Natural killer cell (primary cell): ENCODE measurements at regions not wholly inside any gene's neighbourhood (a gene's known extent, or its start where the extent isn't known, plus 50 kb on each side); places are given as distances from the start of the nearest gene placed in this dataset.

Experiments
- ATAC-seq, 3 donors: fragments of 150-1000 bp in 2 of 3; fragments of 200-7000 bp in 1 of 3; cut with Tn5 transposase; 1 replicate in 1 of 3; 2 replicates in 2 of 3; pipeline ENCODE4 v1.10.0; 2021; ENCODE audit warnings: mild to moderate bottlenecking in 2 of 3, moderate library complexity in 2 of 3
- DNase-seq, 2 donors: peaks; one replicate each; pipeline versions ENCODE4 v3.0.0 to v3.0.0-alpha.2; 2013 to 2021; ENCODE audit warnings: mixed read lengths in 1 of 2
- H3K27ac ChIP-seq: one replicate; pipeline ENCODE4 v1.5.1; 2013; ENCODE audit warnings: mild to moderate bottlenecking, low read length
- H3K27me3 ChIP-seq: one replicate; pipeline ENCODE4 v1.6.1; 2013; ENCODE audit warnings: low read length; ENCODE audit not compliant: control insufficient read depth, insufficient read depth
- H3K36me3 ChIP-seq: one replicate; pipeline ENCODE4 v1.6.1; 2013; ENCODE audit warnings: low read length; ENCODE audit not compliant: control insufficient read depth, insufficient read depth
- H3K4me1 ChIP-seq: one replicate; pipeline ENCODE4 v1.6.1; 2013; ENCODE audit warnings: low read length; ENCODE audit not compliant: control insufficient read depth, insufficient read depth
- H3K4me3 ChIP-seq: one replicate; pipeline ENCODE4 v1.5.1; 2013; ENCODE audit warnings: low read length
- H3K9me3 ChIP-seq: one replicate; pipeline ENCODE4 v1.6.1; 2013; ENCODE audit warnings: low read length; ENCODE audit not compliant: control insufficient read depth, insufficient read depth
- H3K27ac Mint-ChIP-seq, 2 donors: one replicate each; pipeline ENCODE4 v1.8.0; 2022; ENCODE audit warnings: mild to moderate bottlenecking in 2 of 2, mixed read lengths in 2 of 2, moderate library complexity in 1 of 2
- H3K27me3 Mint-ChIP-seq, 2 donors: one replicate each; pipeline ENCODE4 v1.8.0; 2022; ENCODE audit warnings: low read depth in 2 of 2, mixed read lengths in 2 of 2
- H3K36me3 Mint-ChIP-seq: one replicate; pipeline ENCODE4 v1.8.0; 2022; ENCODE audit warnings: mixed read lengths
- H3K4me1 Mint-ChIP-seq, 2 donors: one replicate each; pipeline ENCODE4 v1.8.0; 2022; ENCODE audit warnings: mixed read lengths in 2 of 2
- H3K4me3 Mint-ChIP-seq: one replicate; pipeline ENCODE4 v1.8.0; 2022; ENCODE audit warnings: mild to moderate bottlenecking, moderate library complexity, mixed read lengths
- H3K9me3 Mint-ChIP-seq, 2 donors: one replicate each; pipeline ENCODE4 v1.8.0; 2022; ENCODE audit warnings: mixed read lengths in 2 of 2
- WGBS: methylation state at CpG from one replicate; pipeline ENCODE4 v1.1.7; 2013; ENCODE audit warnings: missing lambda C conversion rate; ENCODE audit not compliant: insufficient coverage; 5-methylcytosine and 5-hydroxymethylcytosine counted together
- intact Hi-C: fragments of 100-400 bp; cut with micrococcal nuclease; formaldehyde crosslinking; loops from one replicate; pipeline ENCODE4 v1.14.2; 2022
- TF ChIP-seq, protein P1 (sequence below): fragments of 200-600 bp; IDR thresholded peaks from one replicate; pipeline ENCODE4 v1.8.0; 2022; ENCODE audit warnings: antibody characterized with exemption

DNA sequence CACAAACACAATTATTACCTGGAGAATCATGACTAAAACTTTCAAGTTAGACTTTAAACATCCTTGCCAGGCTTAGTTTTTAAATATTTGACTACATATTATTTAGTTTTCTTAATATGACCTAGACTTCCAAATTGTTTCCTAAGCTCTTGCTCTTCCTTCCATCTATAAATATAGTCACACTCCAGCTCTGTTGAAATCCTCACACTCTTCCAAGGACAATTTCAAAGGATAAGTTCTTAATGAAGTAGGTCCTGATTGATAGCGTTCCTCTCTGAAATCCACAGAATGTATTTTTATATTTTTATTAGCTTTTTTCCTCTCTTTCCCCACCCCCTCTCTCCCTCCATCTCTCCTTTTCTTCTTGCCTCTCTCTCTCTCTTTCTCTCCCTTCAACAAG, 1074.1 kb upstream of the PCDH20 start:
- no peak overlapping the region for H3K27ac ChIP-seq
- DNase-seq (no peak), ATAC-seq (no peak)
- TF ChIP-seq, protein P1, sequence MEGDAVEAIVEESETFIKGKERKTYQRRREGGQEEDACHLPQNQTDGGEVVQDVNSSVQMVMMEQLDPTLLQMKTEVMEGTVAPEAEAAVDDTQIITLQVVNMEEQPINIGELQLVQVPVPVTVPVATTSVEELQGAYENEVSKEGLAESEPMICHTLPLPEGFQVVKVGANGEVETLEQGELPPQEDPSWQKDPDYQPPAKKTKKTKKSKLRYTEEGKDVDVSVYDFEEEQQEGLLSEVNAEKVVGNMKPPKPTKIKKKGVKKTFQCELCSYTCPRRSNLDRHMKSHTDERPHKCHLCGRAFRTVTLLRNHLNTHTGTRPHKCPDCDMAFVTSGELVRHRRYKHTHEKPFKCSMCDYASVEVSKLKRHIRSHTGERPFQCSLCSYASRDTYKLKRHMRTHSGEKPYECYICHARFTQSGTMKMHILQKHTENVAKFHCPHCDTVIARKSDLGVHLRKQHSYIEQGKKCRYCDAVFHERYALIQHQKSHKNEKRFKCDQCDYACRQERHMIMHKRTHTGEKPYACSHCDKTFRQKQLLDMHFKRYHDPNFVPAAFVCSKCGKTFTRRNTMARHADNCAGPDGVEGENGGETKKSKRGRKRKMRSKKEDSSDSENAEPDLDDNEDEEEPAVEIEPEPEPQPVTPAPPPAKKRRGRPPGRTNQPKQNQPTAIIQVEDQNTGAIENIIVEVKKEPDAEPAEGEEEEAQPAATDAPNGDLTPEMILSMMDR, result no peak
- Mint-ChIP-seq H3K27me3 (no peaks in the 10 kb centered on the region), H3K27ac (no peak overlapping the region), H3K4me3 (no peak overlapping the region), H3K36me3 (no peaks in the 10 kb centered on the region), H3K4me1 (no peaks in the 10 kb centered on the region), H3K9me3 (peaks cover 7 to 12% of the 10 kb centered on the region in 2 donors)
- no peaks in the 10 kb centered on the region for H3K4me1 ChIP-seq
- WGBS, result no CpG with 5 or more reads among the region's 1 CpG
- H3K4me3 ChIP-seq, result no peak overlapping the region
- no peaks in the 10 kb centered on the region for H3K36me3 ChIP-seq
- peaks cover 1% of the 10 kb centered on the region for H3K9me3 ChIP-seq
- intact Hi-C loops, result no loop called here
- no peaks in the 10 kb centered on the region for H3K27me3 ChIP-seq

DNA sequence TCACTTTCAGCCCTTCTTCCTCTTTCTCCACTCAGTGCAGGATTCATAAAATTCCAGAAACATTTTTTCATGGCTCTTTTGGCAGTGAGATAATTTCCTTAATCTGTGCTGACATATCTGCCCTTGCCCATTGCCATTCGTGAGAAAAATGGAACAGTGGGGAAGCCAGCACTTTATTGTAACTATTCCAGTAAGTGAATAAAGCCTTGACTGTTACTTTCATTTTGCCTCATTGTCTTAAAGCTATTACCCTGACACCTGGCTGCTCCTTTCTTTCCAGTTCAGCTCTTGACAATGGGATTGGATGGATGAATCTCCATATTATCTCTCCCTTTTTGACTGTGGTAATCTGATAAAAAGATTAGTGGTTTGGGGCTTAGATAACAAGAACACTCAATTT, 1068.1 kb upstream of the PCDH20 start:
- no peaks in the 10 kb centered on the region for H3K4me1 Mint-ChIP-seq
- no peak overlapping the region for H3K4me3 ChIP-seq
- no peaks in the 10 kb centered on the region for H3K36me3 Mint-ChIP-seq
- no peak overlapping the region for H3K27ac Mint-ChIP-seq
- ATAC-seq (no peak), DNase-seq (no peak)
- no peaks in the 10 kb centered on the region for H3K27me3 ChIP-seq
- H3K4me1 ChIP-seq, result no peaks in the 10 kb centered on the region
- WGBS, result 75% methylated on average over 1 of the region's 1 CpG
- intact Hi-C loops, result no loop called here
- H3K9me3 ChIP-seq, result peaks cover 4% of the 10 kb centered on the region
- H3K36me3 ChIP-seq, result no peaks in the 10 kb centered on the region
- no peaks in the 10 kb centered on the region for H3K27me3 Mint-ChIP-seq
- TF ChIP-seq, protein P1, result no peak
- H3K9me3 Mint-ChIP-seq, result peaks cover 7 to 10% of the 10 kb centered on the region in 2 donors
- H3K4me3 Mint-ChIP-seq, result no peak overlapping the region
- no peak overlapping the region for H3K27ac ChIP-seq

DNA sequence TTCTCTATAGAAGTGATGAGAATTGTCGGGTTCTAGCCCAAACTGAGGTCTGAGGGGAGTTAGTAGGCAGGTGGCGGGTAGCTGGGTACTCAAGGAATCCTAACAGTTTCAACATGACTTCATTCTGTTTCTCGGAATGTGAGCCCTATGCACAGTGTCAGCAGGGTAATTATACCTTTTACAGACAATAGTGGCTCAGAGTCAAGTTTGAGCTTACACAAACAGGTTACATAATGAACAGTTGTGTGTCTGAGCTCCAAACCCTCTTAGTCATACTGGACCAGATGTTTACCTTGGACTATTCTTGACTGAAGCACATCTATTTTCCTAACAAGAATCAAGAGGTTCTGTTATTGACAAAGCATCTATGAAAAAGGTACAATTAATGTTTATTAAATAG, 1066.7 kb upstream of the PCDH20 start:
- no peaks in the 10 kb centered on the region for H3K27me3 Mint-ChIP-seq
- TF ChIP-seq, protein P1, result no peak
- H3K27me3 ChIP-seq, result no peaks in the 10 kb centered on the region
- ATAC-seq (no peak), DNase-seq (no peak)
- H3K27ac ChIP-seq, result no peak overlapping the region
- H3K4me3 Mint-ChIP-seq, result no peak overlapping the region
- intact Hi-C loops, result no loop called here
- WGBS, result 84% methylated on average over 3 of the region's 3 CpGs
- H3K36me3 Mint-ChIP-seq, result no peaks in the 10 kb centered on the region
- H3K4me1 ChIP-seq, result no peaks in the 10 kb centered on the region
- no peaks in the 10 kb centered on the region for H3K36me3 ChIP-seq
- no peak overlapping the region for H3K4me3 ChIP-seq
- H3K4me1 Mint-ChIP-seq, result no peaks in the 10 kb centered on the region
- H3K27ac Mint-ChIP-seq, result no peak overlapping the region
- peaks cover 7 to 10% of the 10 kb centered on the region in 2 donors for H3K9me3 Mint-ChIP-seq
- H3K9me3 ChIP-seq, result peaks cover 4% of the 10 kb centered on the region

DNA sequence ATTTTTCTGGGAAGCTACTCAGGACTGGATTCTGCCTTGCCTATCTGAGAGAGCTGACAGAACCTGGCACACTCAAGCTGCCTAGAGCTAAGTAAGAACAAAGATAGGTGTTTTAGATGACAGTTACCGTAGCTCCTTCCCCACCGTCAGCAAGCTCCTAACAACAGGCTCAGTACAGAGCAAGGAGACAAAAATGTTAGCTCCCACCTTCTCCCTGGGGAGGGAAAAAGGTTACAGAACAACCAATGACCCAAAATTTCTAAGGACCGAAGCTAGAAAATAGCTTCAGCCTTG, 1058.2 kb upstream of the PCDH20 start:
- Histone ChIP-seq H3K9me3 (no peaks in the 10 kb centered on the region), H3K4me1 (no peaks in the 10 kb centered on the region), H3K36me3 (no peaks in the 10 kb centered on the region), H3K4me3 (no peak overlapping the region), H3K27me3 (no peaks in the 10 kb centered on the region), H3K27ac (no peak overlapping the region)
- TF ChIP-seq, protein P1, result no peak
- ATAC-seq, result no peak
- Mint-ChIP-seq H3K36me3 (peaks cover 10% of the 10 kb centered on the region), H3K4me1 (no peaks in the 10 kb centered on the region), H3K27me3 (no peaks in the 10 kb centered on the region), H3K4me3 (no peak overlapping the region), H3K9me3 (peaks cover 12 to 18% of the 10 kb centered on the region in 2 donors), H3K27ac (no peak overlapping the region)
- intact Hi-C loops, result no loop called here
- no peak for DNase-seq
- 92% methylated on average over 2 of the region's 3 CpGs for WGBS
